Fibroblast of lung (primary cell): ENCODE measurements at regions not wholly inside any gene's neighbourhood (a gene's known extent, or its start where the extent isn't known, plus 50 kb on each side); places are given as distances from the start of the nearest gene placed in this dataset.

ENCODE experiments used
- DNase-seq, 2 donors: peaks; one replicate each; pipeline versions ENCODE4 v3.0.0 to v3.0.0-alpha.2; 2010; ENCODE audit warnings: low read depth in 2 of 2
- H2AFZ ChIP-seq: 2 replicates; pipeline ENCODE4 v1.5.1; 2012; ENCODE audit warnings: low read length, control low read depth, inconsistent platforms
- H3K27ac ChIP-seq: 2 replicates; pipeline ENCODE4 v1.5.1; 2011; ENCODE audit warnings: low read length, control low read depth; ENCODE audit not compliant: insufficient read depth
- H3K27me3 ChIP-seq: 2 replicates; pipeline ENCODE4 v1.5.1; 2011; ENCODE audit warnings: mild to moderate bottlenecking, low read length; ENCODE audit not compliant: control insufficient read depth, insufficient read depth
- H3K36me3 ChIP-seq: 2 replicates; pipeline ENCODE4 v1.5.1; 2011; ENCODE audit warnings: low read length; ENCODE audit not compliant: control insufficient read depth, insufficient read depth
- H3K4me1 ChIP-seq: 2 replicates; pipeline ENCODE4 v1.5.1; 2011; ENCODE audit warnings: low read length; ENCODE audit not compliant: control insufficient read depth, insufficient read depth; ENCODE audit errors: extremely low read depth
- H3K4me2 ChIP-seq: 2 replicates; pipeline ENCODE4 v1.5.1; 2011; ENCODE audit warnings: low read length, control low read depth; ENCODE audit not compliant: insufficient read depth; ENCODE audit errors: extremely low read depth
- H3K4me3 ChIP-seq, 4 experiments: fragments of 200-600 bp in 1 of 4; sonication (generic) in 1 of 4; replicated peaks in 1 of 4; 2 replicates each; pipeline ENCODE4 v1.5.1; 2011 to 2016; ENCODE audit warnings: low read length in 4 of 4, low read depth in 3 of 4, mild to moderate bottlenecking in 3 of 4, control low read depth in 2 of 4, inconsistent platforms in 1 of 4, mixed read lengths in 1 of 4; ENCODE audit not compliant: insufficient read depth in 1 of 4; ENCODE audit errors: control extremely low read depth in 1 of 4
- H3K79me2 ChIP-seq: 2 replicates; pipeline ENCODE4 v1.5.1; 2012; ENCODE audit warnings: mild to moderate bottlenecking, low read length, inconsistent platforms; ENCODE audit not compliant: control insufficient read depth, insufficient read depth
- H3K9ac ChIP-seq: 2 replicates; pipeline ENCODE4 v1.5.1; 2011; ENCODE audit warnings: mild to moderate bottlenecking, low read length, control low read depth; ENCODE audit not compliant: insufficient read depth
- H3K9me3 ChIP-seq: 2 replicates; pipeline ENCODE4 v1.5.1; 2012; ENCODE audit warnings: low read depth, low read length; ENCODE audit not compliant: control insufficient read depth, insufficient read depth
- H4K20me1 ChIP-seq: 2 replicates; pipeline ENCODE4 v1.5.1; 2011; ENCODE audit warnings: low read length; ENCODE audit not compliant: control insufficient read depth, insufficient read depth; ENCODE audit errors: extremely low read depth
- CTCF ChIP-seq, 2 donors: IDR thresholded peaks in 1 of 2; conservative IDR thresholded peaks in 1 of 2; 1 replicate in 1 of 2; 2 replicates in 1 of 2; pipeline ENCODE4 v1.5.1; 2011 to 2012; ENCODE audit warnings: low read length in 2 of 2, control low read depth in 1 of 2, inconsistent platforms in 1 of 2, low read depth in 1 of 2, mild to moderate bottlenecking in 1 of 2
- EZH2 ChIP-seq: IDR thresholded peaks from 2 replicates; pipeline ENCODE4 v1.5.1; 2012; ENCODE audit warnings: low read length, control low read depth, mild to moderate bottlenecking; ENCODE audit errors: missing control alignments

GRCh38 chr13:61316647-61317046 is 99.0 kb downstream of the PCDH20 start:
- H3K9ac ChIP-seq = no peak overlapping the region

GRCh38 chr13:61294467-61295191 is 121.0 kb downstream of the PCDH20 start:
- H3K79me2 ChIP-seq = no peaks in the 10 kb centered on the region
- H3K9me3 ChIP-seq = no peaks in the 10 kb centered on the region
- H2AFZ ChIP-seq = no peak overlapping the region
- H3K4me2 ChIP-seq = no peak overlapping the region
- H4K20me1 ChIP-seq = no peaks in the 10 kb centered on the region
- no peaks in the 10 kb centered on the region for H3K4me1 ChIP-seq
- no peaks in the 10 kb centered on the region for H3K27me3 ChIP-seq
- H3K27ac ChIP-seq = no peak overlapping the region
- DNase-seq = no peak
- H3K4me3 ChIP-seq = no peak overlapping the region
- TF ChIP-seq EZH2 (no peak), CTCF (conservative IDR thresholded peaks at IDR 0.05 in 1 of 2, IDR thresholded peaks at IDR 0.05 in 1 of 2; ENCODE audit: low read depth in 1 of 2, low read length in 2 of 2) (no peak)
- no peaks in the 10 kb centered on the region for H3K36me3 ChIP-seq
- H3K9ac ChIP-seq = no peak overlapping the region

More at GRCh38 chr13:61316647-61317046, 99.0 kb downstream of the PCDH20 start:
- H3K4me2 ChIP-seq = no peak overlapping the region
- no peak overlapping the region for H3K27ac ChIP-seq
- TF ChIP-seq CTCF (conservative IDR thresholded peaks at IDR 0.05 in 1 of 2, IDR thresholded peaks at IDR 0.05 in 1 of 2; ENCODE audit: low read depth in 1 of 2, low read length in 2 of 2) = no peak
- no peak for TF ChIP-seq EZH2
- no peaks in the 10 kb centered on the region for H4K20me1 ChIP-seq
- no peak overlapping the region for H3K4me3 ChIP-seq
- no peaks in the 10 kb centered on the region for H3K27me3 ChIP-seq
- DNase-seq = no peak
- H3K9me3 ChIP-seq = no peaks in the 10 kb centered on the region
- H3K79me2 ChIP-seq = no peaks in the 10 kb centered on the region
- no peaks in the 10 kb centered on the region for H3K36me3 ChIP-seq
- H2AFZ ChIP-seq = no peak overlapping the region
- H3K4me1 ChIP-seq = no peaks in the 10 kb centered on the region

DNA sequence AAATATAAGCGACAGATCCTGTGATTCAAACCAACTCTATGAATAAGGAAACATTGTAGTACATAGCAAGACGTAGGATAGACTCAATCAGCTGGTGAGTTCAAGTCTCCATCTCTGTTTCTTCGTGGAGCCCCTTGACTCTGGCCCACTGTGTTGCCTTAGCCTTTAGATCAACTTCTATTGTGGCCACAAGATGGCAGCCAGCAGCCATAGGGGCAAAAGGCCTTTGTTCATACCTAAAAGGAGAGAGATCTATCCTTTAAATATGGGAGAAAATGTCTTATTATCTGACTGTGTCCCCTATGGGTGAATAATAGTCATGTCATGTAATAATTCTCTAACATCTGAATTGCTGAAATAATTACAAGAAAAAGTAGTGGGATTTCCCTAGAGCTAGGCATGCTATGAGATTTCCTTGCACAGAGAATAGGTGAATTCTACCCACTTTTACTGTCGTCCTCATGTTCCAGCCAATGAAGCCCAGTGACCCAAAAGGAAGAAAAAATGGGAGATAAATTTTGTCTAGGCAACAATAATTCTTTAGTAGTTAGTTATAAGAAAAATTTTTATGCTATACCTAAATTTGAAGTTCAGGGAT is 129.4 kb downstream of the PCDH20 start:
- no peak for DNase-seq
- H3K4me2 ChIP-seq = no peak overlapping the region
- H2AFZ ChIP-seq = no peak overlapping the region
- H3K4me1 ChIP-seq = no peaks in the 10 kb centered on the region
- H3K79me2 ChIP-seq = no peaks in the 10 kb centered on the region
- H3K27me3 ChIP-seq = no peaks in the 10 kb centered on the region
- H3K9me3 ChIP-seq = no peaks in the 10 kb centered on the region
- H3K4me3 ChIP-seq = no peak overlapping the region
- H3K36me3 ChIP-seq = no peaks in the 10 kb centered on the region
- no peak for TF ChIP-seq EZH2
- TF ChIP-seq CTCF (conservative IDR thresholded peaks at IDR 0.05 in 1 of 2, IDR thresholded peaks at IDR 0.05 in 1 of 2; ENCODE audit: low read depth in 1 of 2, low read length in 2 of 2) = no peak
- H4K20me1 ChIP-seq = no peaks in the 10 kb centered on the region
- H3K9ac ChIP-seq = no peak overlapping the region
- H3K27ac ChIP-seq = no peak overlapping the region
